ENCODE measurements at regions not wholly inside any gene's neighbourhood (a gene's known extent, or its start where the extent isn't known, plus 50 kb on each side); places are given as distances from the start of the nearest gene placed in this dataset.
"Not testable (repeated sequence)": the region's sequence is repeated elsewhere in the genome, so short reads cannot be mapped to it uniquely, and the experiment has no call there.

DNA sequence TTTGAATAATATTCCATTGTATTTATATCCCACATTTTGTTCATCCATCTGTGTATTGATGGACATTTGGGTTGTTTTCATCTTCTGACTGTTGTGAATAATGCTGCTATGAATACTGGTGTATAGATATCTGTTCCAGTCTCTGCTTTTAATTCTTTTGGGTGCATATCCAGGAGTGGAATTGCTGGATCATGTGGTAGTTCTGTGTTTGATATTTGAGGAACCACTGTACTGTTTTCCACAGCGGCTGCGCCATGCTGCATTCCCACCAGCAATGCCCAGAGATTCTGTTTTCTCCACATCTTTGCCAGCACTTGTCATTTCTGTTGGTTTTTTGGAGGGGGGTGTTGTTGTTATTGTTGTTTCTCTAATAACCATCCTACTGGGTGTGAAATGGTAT is 131.6 kb upstream of the KIF26B start:
- DNase-seq, result no peak

DNA sequence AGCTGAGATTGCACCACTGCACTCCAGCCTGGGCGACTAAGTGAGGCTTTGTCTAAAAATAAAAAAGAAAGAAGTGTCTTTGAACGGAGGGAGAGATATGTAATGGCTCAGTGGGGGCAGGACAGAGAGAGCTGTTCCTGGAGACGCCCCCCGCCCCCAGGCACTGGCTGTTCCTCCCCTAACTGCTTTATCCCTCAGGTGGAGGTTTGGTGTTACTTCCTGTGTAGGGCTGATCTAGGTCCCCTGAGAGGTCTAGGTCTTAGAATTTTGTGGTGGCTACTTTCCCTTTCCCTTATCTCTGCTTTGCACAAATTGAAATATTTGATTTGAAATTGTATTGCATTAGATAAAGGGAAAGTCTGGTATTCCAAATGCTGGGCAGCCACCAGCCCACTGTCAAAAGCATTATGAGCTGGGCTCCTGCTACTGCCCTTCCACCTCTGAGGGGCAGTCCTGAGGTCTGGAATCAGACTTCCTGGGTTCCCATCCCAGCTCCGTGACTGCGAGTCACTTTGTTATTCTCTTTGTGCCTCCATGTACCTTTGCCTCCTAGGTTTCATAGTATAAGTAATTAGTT is 134.8 kb upstream of the KIF26B start:
- DNase-seq, result no peak

DNA sequence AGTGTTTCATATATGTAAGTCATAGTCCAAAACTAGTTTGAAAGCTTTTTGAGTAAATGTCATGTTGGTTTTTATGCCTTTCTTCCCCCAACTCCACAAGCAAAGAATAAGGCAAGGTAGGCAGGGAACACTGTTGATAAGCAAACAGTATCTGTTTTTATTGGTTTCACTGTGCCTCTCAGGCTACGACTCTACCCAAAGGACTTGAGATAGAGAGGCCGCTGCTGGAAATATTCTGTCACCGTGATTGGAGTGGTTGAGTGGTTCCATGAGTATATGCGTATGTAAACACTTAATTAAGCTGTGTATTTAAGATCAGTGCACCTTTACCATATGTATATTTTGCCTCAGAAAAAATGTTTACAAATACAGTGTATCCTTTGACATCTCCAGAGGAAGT is 138.1 kb upstream of the KIF26B start:
- no peak for DNase-seq

DNA sequence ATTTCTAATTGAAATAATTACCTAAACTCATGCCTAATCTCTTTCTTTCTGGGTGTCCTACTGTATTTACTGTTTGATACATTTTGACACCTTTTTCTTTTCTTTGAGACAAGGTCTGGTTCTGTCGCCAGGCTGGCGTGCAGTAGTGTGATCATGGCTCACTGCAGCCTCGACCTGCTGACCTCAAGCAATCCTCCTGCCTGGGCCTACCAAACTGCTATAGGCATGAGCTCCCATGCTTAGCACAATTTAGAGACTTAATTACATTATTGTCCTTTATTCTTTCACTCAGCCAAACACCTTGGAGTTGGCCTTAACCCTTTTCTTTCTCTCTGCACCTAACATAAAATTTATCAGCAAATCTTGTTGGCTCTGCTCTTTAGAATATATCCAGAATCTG is 139.8 kb upstream of the KIF26B start:
- no peak for DNase-seq

DNA sequence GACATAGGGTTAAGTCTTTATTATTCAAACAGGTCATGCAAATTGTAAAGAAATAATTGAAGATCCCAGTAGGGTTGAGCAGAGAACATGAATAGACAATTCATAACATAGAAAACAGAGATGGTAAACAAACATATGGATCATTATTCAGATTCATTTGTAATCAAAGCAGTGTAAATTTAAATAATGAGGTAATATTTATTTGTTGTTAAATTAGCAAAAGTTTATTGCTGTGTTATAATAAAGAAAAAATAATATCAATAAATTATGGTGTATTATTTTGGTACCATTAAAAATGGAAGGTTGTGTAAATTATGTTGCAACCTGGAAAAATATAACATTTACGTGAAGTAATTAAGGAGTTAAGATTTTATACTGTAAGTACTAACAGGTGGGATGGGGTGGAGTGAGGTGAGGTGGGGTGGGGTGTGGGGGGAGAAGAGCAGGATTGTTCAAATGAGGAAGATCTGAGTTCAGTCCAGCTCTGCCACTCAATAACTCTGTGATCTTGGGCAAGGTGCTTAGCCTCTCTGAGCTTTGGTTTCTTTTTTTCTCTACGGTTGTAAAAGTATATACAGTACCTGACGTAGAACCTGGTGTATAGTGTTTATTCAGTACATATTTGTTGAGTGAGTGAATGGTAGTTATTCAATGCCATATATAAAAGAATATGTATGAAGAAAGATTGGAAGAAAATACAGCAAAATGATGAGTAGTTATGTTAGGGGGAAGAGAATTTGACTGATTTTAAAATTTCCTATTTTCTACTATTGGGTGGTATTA is 140.3 kb upstream of the KIF26B start:
- no peak for DNase-seq

DNA sequence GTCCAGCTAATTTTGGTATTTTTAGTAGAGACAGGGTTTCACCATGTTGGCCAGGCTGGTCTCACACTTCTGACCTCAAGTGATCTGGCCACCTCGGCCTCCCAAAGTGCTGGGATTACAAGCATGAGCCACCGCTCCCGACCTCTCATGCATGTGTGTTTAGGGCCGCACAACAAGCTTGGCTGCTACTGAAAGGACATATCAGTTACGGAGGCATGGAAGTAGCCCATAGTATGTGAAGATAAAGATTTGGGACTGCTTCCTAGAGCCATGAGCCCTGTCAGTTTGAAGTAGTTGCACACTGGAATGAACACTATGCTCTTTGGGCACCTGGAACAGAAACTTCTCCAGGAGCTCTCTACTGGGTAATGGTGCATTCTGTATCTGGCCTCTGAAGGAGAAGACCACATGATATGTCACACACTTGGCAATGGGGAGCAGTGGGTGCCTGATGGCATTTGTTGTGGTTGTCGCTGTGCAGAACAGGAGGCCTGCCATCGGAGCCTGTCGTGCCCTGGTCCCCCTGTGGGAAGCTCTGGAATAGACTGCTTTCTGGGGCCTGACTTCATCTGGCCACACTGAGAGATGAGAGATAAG is 144.7 kb upstream of the KIF26B start:
- DNase-seq, result no peak

DNA sequence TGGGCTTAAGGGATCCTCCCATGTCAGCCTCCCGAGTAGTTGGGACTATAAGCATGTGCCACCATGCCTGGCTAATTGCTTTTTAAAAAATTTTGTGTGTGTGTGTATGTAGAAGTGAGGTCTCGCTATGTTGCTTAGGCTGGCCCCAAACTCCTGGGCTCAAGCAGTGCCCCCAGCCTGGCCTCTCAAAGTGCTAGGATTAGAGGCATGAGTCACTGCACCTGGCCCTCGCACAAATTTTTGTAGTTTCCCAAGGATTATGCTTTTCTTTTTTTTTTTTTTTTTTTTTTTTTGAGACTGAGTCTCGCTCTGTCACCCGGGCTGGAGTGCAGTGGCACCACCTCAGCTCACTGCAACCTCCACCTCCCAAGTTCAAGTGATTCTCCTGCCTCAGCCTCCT is 144.4 kb upstream of the HNRNPU start:
- no peak for DNase-seq

DNA sequence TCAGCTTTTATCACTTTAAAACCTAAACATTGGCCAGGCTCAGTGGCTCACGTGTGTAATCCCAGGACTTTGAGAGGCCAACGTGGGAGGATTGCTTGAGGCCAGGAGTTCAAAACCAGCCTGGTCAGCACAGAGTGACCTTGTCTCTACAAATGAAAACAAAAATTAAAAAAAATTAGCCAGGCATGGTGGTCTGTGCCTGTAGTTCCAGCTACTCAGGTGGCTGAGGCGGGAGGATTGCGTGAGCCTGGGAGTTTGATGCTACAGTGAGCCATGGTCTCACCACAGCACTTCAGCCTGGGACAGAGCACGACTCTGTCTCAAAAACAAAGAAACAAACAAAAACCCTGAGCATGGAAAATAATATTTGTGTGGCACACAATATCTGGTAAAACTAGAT is 143.5 kb upstream of the HNRNPU start:
- DNase-seq, result no peak

DNA sequence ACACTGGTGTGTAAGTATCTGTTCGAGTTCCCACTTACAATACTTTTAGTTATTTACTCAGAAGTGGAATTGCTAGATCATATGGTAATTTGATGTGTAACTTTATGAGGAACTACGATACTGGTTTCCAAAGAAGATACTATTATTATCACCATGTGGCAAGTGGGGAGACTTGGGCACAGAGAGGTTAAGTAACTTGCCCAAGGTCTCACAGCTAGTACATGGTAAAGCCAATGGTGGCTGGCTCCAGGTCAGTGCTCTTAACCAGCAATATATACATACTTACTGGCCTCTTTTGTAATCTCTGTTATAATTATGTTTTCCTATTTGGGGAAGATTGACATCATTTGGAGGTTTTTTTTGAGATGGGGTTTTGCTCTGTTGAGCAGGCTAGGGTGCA is 138.9 kb upstream of the HNRNPU start:
- no peak for DNase-seq

DNA sequence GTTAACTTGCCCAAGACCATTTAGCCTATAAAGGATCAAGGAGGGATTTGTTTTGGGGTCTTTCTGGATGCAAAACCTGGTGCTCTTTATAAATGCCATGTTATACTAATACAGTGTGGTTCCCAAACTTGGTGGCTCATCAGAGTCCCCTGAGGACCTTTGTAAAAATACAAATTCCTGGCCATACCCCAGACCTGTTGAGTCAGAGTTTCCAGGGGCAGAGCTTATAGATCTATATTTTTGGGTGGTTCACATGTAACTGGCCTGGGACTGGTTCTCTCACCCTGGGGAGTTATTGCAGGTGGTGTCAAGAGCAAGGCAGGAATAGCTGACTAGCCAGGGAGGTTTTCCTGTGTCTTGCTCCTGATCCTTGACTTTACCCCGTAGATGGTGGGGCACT is 136.9 kb upstream of the HNRNPU start:
- no peak for DNase-seq

DNA sequence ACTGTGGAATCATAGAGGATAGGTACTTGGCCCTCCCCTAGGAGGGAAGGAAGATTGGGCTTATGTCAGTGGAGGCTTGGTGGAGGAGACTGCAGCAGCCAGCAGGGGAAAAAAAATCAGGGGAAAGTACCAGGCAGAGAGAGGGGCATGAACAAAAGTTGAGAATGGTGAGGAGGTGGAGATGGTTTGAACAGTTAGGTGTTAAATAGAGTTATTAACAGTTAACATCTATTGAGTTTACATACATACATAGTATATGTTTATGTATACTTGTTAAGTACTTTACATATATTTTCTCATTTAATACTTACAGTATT is 136.5 kb upstream of the HNRNPU start:
- DNase-seq, result no peak

DNA sequence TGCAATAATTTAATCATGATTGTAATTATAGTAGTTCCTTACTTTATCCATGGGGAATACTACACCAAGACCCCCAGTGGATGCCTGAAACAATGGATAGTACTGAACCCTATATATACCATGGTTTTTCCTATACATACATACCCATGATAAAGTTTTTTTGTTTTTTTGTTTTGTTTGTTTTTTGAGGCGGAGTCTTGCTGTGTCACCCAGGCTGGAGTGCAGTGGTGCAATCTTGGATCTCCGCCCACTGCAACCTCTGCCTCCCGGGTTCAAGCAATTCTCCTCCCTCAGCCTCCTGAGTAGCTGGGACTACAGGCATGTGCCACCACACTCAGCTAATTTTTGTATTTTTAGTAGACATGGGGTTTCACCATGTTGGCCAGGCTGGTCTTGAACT is 135.3 kb upstream of the HNRNPU start:
- not testable (repeated sequence) for DNase-seq

DNA sequence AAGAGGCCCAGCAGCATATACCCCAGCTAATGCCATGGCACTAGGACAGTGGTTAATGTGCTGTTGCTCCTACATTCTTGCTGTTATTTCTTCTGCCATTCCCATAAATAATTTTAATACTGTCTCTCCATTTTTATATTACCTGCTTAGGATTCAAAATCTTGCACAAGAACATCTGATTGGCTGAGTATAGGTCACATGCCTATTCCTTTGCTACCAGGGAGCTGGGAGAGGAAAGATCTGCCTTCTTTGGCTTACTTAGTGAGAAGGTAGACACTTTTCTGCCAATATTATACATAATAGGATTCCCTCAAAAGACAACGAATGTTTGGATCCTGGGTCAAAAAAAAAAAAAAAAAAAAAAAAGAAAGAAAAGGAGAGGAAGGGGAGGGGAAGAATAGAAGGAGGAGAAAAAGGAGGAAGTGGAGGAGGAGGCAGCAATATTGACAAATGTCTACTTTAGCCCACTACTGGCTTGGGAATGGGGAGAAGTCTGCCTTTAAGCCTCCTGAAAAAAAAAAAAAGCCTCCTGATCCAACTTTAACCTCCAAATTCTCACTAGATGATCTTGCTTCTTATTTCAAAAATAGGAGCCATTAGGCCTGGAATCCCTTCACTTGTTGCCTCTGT is 134.5 kb upstream of the HNRNPU start:
- no peak for DNase-seq

DNA sequence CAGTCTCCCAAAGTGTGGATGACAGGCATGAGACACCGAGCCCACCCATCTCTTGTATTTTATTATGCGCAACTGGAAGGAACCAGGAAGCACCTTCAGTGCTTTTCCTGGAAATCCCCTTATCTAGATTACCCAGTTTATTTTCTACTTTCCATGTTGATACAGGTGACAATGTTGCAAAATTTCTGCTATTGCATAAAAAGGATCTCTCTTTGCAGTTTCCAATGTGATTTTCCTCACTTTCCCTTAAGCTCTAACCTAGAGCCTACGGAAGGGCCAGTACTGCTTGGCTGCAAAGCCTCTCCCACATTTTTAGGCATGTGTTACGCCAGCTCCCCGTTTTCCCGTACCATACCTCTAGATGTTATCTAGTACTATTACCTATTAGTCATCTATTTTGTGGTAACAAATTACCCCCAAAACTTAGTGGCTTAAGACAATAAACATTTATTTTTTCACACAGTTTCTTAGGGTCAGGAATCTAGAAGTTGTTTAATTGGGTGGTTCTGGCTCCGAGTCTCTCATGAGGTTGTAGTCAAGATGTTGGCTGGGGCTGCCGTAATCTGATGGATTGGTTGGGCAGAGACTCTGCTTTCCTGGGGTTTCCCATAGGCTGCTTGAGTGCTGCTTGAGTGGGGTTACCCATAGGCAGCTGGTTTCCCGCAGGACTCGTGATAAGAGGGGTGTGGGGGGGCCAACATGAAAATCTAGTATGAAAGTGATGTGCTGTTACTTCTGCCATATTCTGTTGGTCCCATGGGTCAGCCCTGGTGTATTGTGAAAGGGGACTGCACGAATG is 131.5 kb upstream of the HNRNPU start:
- DNase-seq, result no peak

DNA sequence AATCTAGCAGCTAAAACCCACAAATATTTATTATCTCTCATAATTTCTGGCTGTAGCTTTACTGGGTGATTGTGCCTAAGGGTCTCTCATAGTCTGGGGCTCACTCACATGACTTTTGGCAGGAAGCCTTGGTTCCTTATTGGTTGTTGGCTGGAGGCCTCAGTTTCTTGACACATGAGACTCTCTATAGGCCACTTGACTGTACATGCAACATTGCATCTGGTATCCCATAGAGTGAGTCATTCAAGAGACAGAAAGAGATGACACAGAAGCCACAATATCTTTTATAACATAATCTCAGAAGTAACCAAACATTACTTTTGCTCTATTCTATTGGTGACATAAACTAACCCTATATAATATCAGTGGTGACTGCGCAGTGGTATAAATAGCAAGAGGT is 128.5 kb upstream of the HNRNPU start:
- no peak for DNase-seq

DNA sequence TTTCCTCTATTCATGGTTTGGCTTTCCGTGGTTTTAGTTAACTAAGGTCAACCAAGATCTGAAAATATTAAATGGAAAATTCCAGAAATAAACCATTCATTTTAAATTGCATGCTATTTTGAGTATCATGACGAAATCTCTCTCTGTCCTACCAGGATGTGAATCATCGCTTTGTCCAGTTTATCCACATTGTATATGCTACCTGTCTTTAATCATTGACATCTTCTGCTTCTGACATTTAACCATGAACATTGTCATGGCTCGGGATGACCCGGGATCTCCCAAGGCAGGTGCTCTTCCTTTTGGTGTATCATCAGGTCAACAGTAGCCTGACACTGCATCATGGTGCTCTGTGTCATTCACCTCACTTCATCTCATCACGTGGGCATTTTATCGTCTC is 125.5 kb upstream of the HNRNPU start:
- DNase-seq, result no peak

DNA sequence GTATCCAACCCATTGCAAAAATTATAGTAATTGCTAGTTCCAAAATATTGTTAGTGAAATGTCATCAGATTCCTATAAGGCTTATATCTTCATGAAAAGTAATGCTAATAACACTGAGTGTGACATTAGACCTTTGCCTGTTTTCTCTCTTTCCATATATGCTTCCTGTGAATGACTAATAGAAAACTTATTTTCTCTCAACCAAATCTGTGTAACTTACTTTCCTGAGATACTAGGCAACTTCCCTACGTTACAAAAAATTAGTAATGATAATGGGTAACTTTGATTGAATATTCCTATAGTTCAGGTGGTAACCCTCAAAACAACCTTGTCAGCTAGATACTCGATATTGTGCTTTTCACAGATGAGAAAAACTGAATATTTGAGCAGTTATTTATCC is 124.2 kb upstream of the HNRNPU start:
- DNase-seq, result no peak

DNA sequence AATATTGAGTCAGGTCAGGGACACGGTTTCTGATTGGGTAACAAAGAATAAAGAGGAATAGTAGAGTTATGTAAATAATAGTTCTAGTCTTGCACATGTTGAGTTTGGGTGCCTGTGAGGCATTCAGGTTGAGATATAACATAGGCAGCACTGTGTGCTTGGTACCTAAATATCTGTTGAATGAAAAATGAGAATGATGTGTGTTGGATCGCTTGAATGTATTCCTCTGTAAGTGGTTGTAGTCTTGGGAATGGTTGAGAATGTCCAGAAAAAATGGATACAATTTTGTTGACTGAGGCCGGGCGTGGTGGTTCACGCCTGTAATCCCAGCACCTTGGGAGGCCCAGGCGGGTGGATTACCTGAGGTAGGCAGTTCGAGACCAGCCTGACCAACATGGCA is 116.3 kb upstream of the HNRNPU start:
- no peak for DNase-seq

DNA sequence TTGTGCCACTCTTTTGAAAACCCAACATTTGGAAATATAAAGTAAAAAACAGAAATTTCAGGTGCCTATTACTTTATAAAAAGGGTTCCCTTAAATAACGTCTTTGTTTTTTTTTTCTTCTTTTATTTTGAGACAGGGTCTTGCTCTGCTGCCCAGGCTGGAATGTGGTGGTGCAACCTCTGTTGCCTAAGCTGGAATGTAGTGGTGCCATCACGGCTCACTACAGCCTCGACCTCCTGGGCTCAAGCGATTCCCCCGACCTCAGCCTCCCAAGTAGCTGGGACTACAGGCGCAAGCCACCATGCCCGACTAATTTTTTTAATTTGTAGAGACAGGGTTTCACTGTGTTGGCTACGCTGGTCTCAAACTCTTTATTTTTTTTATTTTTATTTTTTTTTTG is 110.2 kb upstream of the HNRNPU start:
- no peak for DNase-seq

DNA sequence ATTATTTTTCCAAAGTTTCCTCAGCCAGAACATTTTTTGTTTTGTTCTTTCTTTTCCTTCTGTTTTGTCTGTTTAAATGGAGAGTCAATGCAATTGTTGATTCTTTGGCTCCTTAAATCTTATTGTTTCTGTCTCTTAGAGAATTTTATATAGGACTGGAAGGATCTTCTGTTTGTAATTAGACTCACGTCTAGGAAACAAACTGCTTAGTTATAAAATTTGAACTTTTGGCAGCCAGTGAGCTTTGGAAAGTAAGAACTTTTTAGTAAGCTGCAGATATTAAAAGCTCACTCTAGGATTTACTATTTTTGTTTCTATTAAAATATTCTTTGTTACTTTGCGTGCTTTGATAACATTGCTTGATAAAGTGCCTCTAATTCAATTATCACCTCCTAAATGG is 109.8 kb upstream of the HNRNPU start:
- DNase-seq, result no peak

DNA sequence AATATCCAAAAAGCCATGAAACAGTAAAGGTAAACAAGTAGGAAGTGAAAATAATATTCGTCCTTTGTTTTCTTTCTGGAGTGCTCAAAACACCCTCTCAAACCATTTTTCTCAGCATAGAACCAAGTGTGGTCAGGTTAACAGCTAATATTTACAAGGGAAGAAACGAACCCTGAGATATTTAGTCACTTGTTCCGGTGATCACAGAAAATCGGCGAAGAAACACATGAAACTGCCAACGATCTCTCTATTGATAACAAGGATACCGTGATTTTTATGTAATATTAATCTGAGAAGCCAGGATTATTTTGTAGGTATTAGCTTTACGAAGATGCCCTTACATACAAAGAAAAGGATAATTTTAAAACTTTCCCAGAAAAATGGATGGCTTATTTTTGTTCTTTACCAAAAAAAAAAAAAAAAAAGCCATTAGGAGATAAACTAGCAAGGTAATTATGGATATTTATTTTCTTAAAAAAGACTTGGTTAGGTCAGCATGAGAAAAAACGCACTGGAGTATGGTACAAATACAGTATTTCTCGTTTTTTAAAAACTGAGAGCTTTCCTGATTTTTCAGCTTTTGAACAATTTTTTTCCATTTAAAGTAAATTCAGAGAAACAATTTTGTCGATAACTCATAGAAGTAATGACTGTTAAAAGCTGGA is 107.3 kb upstream of the HNRNPU start:
- DNase-seq, result no peak

DNA sequence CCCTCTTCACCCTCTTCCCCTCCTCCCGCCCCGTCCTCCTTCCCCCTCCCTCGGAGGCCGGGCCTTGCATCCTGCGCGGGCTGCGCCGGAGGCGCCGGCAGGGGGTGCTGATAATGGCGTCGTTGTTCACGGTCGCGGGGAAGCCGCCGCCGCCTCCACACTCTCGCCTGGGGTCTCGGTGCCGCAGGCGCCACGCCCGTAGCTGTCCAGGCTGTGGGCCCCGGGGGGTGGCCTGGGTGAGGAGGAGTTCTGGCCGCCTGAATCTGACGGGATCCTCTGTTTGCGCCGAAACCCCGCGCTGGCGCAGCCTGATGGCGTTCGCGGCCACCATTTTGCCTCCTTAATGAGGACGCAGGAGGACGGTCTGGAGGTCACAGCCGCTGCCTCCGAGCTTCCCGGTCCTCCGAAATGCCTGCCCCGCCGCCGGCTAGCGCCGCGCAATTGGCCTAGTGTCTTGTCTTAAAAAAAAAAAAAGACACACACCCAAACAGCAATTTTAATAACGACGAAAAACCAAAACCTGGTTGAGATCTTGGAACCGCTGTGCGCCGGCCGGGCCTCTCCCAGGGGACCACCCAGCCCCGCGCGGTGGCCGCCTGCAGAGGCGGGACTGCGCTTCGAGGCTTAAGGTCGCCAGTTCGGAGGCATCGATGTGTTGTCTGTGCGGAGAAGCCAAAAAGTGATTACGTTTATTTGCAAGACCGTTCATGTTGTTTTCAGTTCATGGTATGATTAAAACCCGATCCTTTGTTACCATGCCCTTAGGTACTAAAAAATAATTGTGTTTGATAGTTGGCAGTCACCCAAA is 106.6 kb upstream of the HNRNPU start:
- DNase-seq, result peak; percentile 93

All from activated gamma-delta T cell treated with Interleukin-2 at 50 U/mL for 16 hours (primary cell).